ENCODE measurements at regions not wholly inside any gene's neighbourhood (a gene's known extent, or its start where the extent isn't known, plus 50 kb on each side); places are given as distances from the start of the nearest gene placed in this dataset.

DNA sequence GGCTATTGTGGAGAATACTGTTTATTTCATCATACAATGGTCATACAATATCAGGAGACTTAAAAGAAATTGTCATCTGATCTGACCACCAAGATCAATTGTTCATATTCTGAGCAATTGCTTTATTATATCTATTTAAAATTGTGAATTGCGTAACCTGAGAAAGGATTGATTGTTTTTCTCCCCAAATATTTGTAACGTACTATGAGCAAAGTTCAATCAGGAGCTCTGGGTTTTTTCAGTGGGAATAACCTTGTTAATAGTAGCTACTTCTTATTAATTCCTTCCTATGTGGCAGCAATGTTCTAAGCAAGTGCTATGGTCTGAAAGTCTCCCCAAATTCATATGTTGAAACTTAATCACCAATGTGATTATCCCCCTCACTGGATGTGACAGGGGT, 323.1 kb downstream of the ZPLD1 start:
- DNase-seq, result no peak

DNA sequence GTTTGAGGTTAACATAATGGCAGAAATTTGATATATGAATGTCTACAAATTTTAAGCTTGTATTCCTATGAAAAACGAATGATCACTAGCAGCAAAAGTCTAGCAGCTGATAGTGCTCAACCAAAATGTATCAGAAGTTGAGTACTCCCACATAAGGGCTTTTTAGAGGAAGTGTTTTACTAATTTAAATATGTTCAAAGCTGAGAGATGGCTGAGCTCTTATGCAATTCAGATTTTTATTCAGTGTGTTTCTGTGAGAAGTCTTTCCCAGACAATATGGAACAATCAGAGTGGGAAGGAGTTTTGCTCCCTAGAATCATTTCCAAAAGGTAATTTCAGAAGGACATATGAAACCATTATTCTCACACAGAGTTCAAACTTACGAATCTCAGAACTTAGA, 327.0 kb downstream of the ZPLD1 start:
- DNase-seq, result no peak

DNA sequence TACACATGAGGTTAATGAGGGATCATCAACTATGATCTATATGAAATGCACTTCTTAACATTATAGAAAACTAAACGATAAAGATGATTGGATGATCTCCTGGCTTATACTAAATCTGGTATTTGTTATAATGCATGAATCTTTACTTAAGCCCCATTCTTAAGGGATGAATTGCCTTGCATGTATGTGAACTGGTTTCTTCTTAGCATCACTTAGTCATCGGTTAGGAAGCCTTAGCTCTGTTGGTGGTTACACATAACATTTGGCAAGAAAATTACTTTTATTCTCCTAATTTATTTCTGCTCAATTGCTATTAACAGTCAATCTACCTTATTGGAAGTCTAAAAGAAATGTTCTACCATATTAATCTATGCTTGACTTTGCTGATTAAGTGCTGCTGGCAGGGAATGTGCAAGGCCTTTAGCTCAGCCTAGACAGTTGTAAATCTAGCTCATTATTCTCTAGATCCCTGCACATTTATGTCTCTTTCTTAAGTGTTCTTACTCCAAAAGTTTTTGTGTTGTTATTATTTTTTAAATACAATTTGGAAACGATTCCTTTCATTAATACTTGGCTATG, 356.0 kb downstream of the ZPLD1 start:
- DNase-seq, result no peak

DNA sequence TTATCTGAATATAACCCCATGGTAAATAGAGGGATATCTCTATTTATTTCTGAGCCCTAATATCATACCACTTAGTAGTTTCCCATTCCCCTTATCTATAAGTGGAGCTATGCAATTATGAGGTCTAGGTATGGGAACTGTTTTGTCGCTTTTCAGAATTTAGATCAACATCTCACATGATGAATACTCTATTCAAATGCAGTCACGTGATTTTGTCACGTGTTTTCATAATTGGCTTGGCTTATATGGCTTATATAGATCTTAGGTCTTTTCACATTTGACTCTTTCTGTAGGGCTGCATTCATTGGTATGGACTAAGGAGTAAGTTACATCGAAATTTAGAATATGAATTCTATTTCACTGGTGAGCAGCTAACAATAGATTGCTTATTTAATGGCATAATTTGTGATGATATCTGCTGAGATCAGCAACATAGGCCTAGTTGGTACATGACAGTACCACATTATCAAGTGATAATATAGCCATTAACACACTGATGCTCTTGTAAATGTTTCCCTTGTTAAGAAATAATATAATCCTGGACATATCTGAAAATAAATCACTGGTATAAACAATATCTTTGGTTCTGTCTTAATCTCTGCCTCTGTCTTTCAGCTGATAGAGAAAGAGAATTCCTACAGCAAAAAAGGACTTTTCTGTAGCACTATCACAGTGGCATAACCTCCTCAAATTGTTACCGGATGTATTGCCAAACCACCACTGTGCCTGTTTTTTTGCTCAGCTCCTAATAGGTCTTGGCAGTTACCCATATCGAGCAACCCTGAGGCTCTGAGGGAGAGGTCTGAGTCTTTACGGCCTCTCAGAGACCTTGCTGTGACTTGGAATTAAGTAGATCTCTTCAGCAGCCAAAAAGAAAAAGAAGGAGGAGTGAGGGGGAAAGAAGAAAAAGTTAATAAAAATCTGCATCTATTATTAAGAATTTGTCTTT, 357.1 kb downstream of the ZPLD1 start:
- DNase-seq, result no peak

DNA sequence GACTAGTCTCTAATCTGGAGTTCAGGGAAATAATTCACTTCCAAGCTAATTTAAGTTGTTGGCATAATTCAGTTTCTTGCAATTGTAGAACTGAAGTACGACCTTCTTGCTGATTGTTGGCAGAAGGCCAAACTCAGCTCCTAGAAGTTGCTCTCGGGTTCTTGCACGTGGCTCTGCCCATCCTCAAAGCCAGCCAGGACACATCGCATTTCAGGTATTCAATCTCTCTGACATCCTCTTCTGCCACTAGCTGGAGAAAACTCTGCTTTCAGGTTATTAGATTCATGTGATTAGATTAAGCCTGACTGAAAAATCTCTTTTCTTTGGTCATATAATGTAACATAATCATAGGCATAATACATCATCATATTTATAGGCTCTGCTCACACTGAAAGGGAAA, 362.0 kb downstream of the ZPLD1 start:
- DNase-seq, result no peak

DNA sequence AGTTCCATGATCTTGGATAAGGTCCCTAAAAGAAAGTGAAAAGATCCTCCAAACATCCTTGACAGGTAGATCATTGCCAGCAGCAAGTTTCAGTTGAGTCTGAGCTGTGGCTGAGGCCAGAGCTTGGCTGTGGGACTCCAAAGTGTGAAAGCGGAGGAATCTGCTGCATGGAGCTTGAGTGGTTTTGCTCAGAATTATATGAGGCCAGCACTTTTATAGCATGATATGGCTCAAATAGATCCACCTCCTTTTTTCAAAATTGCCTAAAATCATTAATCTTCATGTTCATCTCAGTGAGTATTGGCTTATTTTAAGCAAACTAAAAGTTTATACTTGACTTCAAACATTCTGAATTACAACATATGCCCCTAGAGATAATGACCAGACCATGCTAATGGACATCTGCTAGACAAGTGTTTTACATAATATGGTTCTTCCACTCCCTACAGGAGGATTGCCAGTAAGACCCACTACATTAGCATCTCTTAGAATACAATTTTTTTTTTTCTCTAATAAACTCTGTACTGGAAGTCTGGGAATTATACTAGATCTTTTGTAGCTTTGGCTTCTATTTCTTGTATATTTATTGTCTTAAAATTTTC, 368.1 kb downstream of the ZPLD1 start:
- no peak for DNase-seq

DNA sequence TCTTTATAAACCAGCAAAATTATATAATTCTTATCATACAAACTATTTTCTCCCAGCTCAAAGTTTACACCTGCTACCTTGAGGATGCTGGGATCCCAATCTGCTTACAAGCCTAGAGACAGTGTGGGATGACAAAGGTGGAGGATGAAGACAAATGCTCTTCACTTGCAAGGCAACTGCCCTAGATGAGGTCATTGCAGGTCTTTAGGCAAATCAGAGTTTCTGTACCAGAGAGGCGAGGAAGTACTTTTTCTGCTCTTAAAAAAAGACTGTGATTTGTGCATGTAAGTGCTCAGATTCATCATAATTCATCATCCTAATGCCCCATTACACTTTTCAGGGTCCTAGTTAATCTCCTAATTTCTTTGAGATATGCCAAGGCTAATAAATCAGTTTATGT, 376.1 kb downstream of the ZPLD1 start:
- DNase-seq, result no peak

DNA sequence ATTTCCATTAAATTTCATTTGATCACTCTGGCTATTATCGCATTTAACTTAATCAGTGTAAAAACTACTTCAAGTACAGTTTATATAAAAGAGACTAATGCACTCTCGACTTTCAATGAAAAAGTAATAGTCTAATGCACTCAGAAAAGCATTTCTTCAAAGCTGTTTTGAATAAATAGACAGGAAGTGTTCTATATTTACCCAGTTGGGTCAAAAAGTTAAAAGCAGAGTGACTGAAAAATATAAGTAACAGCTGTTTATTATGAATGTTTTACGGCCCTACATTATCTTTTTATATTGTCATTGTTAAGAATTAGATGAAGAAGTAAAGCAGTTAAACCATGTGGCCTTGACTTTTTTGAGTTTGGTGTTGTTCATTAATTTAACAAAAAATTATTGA, 391.8 kb downstream of the ZPLD1 start:
- no peak for DNase-seq

DNA sequence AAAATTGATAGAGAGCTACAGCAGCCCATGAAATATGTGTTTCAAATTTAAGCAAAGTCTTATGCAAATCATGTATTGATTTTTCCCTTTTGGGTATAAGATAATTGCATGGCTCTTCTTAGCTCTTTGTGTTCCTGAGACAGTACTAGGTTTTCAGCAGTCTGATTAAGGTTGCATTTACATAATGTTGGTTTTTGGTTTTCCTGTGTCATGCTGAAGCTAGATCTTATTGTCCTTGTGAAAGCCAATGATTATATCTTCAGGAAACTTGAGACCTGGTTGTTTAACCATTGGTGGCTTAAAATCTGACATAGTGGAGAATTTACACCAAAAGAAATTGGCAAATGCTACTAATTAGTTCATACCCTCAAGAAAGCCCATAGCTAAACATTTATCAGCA, 392.6 kb downstream of the ZPLD1 start:
- no peak for DNase-seq

DNA sequence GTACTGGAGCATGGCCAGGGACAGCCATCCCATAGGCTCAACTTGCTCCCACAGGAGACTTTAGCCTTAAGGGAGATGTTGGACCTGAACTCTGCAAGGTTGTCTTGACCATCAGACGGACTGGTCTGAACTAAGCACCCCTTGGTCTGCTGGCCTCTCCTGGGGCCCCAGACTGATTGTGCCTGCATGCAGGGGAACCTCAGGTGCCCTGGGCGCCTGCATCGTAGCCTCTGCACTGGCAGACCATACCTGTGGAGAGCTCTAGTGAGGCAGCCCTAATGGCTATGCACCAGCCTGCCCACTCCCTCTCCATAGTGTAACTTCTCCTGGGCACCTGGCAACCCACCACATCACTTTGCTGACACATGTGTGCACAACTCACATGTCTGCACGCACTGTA, 395.6 kb downstream of the ZPLD1 start:
- DNase-seq, result no peak

DNA sequence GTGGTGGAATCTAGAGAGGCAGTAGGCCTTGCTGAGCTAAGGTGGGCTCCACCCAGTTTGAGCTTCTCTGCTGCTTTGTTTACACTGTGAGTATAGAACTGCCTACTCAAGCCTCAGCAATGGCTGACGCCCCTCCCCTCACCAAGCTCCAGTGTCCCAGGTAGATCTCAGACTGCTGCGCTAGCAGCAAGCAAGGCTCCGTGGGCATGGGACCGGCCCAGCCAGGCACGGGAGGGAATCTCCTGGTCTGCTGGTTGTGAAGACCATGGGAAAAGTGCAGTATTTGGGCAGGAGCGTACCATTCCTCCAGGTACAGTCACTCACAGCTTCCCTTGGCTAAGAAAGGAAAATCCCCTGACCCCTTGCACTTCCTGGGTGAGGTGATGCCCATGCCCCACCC, 407.1 kb downstream of the ZPLD1 start:
- DNase-seq, result no peak

DNA sequence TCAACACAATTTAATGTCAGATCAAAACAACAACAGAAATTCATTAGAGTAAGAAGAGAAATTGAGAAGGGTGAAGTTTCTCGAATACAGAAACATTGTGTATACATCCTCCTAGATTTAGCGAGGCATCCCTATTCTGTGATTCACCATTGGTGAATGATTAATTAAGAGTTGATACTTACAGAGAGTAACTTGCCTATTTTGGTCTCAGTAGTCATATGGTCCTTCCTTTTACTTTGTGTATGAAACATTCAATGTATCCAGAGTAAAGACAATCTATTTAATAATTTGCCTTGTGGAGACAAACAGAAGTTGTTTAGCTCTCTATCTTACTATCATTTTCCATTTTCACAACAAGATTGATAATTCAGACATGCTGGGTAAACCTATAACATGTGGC, 432.0 kb downstream of the ZPLD1 start:
- no peak for DNase-seq

DNA sequence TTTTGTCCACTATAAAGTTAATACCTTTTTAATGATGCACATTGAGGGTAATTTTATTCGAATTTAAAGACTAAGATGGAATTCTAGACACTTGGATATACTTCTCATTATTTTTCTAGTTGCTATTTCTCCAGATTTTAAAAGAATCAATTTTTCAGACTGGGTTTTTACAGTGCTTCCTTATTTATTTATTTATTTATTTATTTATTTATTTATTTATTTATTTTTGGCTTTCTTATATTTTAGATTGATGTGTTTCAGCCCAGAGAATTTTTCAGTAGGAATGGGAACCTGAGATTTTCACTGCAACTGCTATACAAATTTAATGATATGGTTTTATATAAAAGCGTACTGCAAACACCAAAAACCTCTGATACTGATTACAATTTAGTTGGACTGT, 448.7 kb downstream of the ZPLD1 start:
- no peak for DNase-seq

DNA sequence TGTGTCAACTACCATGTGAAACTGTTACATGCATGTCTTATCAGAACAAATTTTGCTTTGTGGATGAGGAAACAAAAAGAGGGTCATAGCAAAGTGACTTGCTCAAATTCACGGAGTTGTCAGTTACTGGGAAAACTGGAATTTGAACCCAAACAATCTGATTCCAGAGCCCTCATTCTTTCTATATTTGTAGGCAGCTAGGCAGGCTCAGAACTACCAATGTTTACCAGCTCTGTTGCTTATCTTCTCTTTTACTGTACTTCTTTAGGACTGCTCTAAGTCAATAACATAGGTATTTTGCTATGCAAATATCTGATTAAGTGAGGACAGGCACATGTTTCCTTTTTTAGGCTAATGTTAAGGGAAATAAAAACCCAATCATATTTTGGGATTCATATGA, 450.5 kb downstream of the ZPLD1 start:
- no peak for DNase-seq

DNA sequence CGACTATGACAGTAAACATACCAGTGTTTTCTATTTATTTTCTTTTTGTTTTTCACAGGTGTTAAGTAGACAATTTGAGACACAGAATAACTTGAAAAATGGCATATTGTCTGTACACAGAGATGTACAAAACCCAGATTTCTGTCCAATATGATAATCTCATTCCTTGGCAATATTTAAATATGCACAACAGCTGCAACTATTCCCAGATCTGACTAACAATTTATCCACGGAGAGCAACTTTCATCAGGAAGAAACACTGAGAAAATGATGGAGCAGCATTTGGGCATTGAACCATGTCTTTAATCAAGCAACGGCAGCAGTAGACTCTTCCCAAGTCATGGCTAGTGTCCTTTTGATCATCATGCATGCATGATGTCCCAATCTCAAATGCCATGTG, 452.6 kb downstream of the ZPLD1 start:
- DNase-seq, result no peak

DNA sequence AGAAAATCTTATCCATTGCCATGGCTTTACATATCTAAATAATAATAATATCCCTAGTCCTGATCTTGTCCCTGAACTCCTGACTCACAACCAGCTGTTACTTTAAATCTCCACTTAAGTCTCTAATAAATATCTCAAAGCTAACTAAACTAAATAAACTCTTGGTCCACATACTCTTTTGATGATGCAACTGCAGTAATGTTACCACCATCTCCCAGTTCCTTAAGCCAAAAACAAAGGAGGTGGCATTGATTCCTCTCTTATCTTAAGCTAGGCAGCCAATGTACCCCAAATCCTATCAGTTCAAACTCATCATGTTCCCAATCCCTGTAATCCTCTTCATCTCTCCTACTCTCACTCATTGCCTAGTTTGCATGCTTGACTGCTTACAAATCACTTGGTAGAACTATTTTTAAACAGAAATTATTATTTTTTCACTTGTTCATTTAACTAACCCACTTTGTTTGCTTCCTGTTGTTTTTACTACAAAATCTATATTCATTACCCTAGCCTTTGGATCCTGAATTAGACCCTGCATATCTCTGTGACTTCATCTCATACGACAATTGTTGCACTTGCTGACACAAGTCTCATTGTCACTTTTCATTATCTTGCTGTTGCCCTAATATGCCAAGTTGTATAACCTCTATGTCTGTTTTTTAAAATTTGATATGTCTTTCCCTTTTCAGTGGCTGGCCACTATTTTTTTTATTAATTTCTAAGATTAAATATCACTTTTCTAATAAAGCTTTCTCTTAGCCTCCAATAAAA, 462.2 kb downstream of the ZPLD1 start:
- no peak for DNase-seq

DNA sequence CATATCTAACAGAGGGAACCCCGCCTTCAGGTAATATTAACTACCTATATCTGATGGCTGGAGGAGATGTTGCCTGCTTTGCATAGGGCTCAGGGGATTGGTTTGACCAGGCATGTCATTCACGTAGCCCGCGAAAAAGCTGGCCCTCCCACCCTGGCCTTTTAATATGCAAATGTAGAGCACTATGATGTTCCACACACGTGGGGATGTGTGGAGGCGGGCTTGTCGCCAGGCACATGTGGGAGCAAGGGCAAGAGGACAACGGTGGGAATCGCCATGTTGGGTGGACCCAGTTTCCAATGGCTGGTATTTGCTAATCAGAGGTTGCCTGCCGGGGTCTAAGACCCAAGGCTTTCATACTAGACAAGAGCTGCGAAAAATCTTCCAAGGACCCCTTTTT, 469.8 kb downstream of the ZPLD1 start:
- no peak for DNase-seq

DNA sequence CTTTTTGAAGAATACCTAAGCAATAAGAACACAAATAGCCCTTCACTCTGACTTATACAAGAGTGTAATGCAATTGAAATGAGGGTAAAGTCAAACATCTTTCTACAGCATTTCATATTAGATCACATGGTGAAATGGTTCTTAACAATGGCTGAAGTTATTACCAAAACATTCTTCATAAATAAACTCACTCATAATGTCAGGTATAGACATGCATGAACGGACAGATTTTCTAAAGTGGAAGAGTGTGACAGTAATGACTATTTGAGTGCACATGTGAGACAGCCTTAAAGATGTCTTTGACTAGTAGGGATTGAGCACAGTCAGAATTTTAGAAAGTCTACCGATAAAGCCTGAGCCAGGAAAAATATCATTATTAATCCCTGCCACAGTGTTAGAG, 471.0 kb downstream of the ZPLD1 start:
- DNase-seq, result no peak

DNA sequence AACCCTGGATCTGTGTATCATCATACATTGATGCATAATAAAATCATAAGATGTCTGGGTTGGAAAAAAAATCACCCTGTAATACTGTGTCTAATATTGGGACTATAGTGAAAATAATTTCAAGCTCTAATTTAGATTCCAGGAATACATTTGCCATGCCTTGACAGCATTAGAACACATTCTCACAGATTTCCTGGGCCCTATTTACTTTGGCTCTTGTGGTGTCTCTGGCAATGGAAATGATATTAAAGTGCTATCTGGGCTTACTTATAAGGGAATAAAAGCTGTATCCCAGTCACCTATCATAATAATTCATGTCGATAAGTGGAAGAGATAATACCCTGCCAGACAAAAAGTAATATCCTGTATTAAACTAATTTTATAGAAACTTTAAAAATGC, 472.0 kb downstream of the ZPLD1 start:
- DNase-seq, result no peak

DNA sequence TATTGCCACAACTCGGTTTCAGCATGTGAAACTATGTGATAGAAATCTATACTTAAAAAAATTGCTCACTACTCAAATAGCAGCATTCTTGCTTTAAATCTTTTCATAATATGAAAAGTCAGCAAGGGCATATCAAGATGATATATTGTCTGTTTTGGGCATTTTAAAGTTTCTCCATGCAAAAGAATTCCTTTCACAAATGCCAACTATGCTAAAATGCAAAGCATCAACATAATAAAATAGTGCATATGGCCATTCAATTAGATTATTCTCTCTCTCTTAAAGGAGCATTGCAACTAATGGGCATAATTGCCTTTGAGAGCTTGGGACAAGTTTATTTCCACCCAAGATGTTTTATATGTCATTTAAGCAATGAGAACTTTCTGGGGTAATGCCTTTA, 475.1 kb downstream of the ZPLD1 start:
- no peak for DNase-seq

DNA sequence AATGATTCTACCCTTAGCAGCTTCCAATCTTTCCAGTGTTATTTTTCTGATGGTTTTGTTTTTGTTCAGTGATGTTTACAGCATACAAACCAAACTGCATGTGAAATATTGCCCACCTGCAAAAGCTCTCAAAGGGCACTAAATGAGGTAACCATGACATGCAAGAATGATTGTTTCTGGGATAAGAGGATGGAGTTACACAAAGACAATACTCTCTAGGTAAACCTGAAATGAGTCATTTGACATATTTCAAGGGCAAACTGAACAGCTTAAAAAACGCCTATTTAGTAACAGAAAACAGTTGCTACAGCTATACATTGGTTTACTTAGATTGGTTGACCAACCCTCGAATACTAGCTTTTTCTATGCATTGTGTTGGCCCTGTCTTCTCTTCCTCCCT, 481.7 kb downstream of the ZPLD1 start:
- DNase-seq, result no peak

DNA sequence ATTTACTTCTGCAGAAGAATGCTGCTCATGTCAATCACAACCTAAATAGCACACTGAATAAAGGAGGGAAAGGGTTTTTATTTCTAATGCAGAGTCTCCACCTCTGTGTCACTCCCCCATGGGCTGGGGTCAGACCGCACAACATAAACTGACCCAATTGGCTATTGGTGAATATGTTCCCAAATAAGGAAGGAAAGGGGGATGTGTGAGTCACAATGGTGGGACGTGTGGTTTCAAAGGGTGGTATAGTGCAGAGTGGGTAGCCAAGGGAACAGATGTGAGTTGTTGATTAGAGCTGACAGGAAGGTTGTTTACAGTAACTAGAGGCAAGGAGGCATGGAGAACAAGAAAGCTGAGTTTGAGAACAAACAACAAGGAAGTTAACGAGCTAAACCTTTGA, 491.8 kb downstream of the ZPLD1 start:
- DNase-seq, result no peak

DNA sequence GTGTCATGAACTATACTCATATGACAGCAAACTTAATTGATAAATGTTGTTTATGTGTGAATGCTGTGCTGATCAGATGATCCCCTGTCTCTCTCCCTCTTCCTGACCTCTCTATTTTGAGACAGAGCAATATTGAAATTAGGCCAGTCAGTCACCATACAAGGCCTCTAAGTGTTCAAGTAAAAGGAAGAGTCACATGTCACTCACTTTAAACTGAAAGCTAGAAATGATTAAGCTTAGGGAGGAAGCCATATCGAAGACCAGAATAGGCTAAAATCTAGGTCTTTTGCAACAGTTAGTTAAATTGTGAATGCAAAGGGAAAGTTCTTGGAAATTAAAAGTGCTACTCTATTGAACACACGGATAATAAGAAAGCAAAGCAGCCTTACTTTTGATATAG, 498.6 kb downstream of the ZPLD1 start:
- no peak for DNase-seq
